Neural cell (in vitro differentiated cells): ENCODE measurements at regions not wholly inside any gene's neighbourhood (a gene's known extent, or its start where the extent isn't known, plus 50 kb on each side); places are given as distances from the start of the nearest gene placed in this dataset.

ENCODE experiments used
- CTCF ChIP-seq: fragments of 450-650 bp; IDR thresholded peaks from 2 replicates; pipeline ENCODE4 v1.5.1; 2014; ENCODE audit warnings: antibody characterized with exemption, mild to moderate bottlenecking, moderate library complexity; ENCODE audit not compliant: poor library complexity, severe bottlenecking
- EP300 ChIP-seq: fragments of 450-650 bp; conservative IDR thresholded peaks from 2 replicates; pipeline ENCODE4 v1.6.1; 2014; ENCODE audit warnings: antibody characterized with exemption, mild to moderate bottlenecking, moderate library complexity; ENCODE audit not compliant: poor library complexity, severe bottlenecking
- EZH2 ChIP-seq: fragments of 200-600, 300-800 bp; shearing (Covaris generic), sonication (generic); IDR thresholded peaks from 2 replicates; pipeline ENCODE4 v1.6.1; 2014; ENCODE audit warnings: antibody characterized with exemption, low read length, borderline replicate concordance, mild to moderate bottlenecking; ENCODE audit not compliant: insufficient read depth, poor library complexity, severe bottlenecking
- MXI1 ChIP-seq: fragments of 450-650 bp; conservative IDR thresholded peaks from 2 replicates; pipeline ENCODE4 v1.6.1; 2014; ENCODE audit warnings: antibody characterized with exemption, mild to moderate bottlenecking; ENCODE audit not compliant: poor library complexity, severe bottlenecking
- POLR2AphosphoS5 ChIP-seq: IDR thresholded peaks from 2 replicates; pipeline ENCODE4 v1.6.1; 2012
- RAD21 ChIP-seq: fragments of 450-650 bp; conservative IDR thresholded peaks from 2 replicates; pipeline ENCODE4 v1.6.1; 2014; ENCODE audit warnings: antibody characterized with exemption, mild to moderate bottlenecking, moderate library complexity
- SMC3 ChIP-seq: fragments of 450-650 bp; conservative IDR thresholded peaks from 2 replicates; pipeline ENCODE4 v1.6.1; 2014; ENCODE audit warnings: antibody characterized with exemption, mild to moderate bottlenecking, moderate library complexity; ENCODE audit not compliant: poor library complexity
- TAF1 ChIP-seq: IDR thresholded peaks from 2 replicates; pipeline ENCODE4 v1.6.1; 2012; ENCODE audit warnings: low read depth

- TF ChIP-seq CTCF (no peak), EP300 (no peak), TAF1 (no peak), RAD21 (no peak), EZH2 (no peak), POLR2AphosphoS5 (no peak), MXI1 (no peak), SMC3 (no peak)
Observed at GRCh38 chr7:31190906-31191305, 138.8 kb downstream of the ADCYAP1R1 start.
